PC-3 (cell line): ENCODE measurements at regions not wholly inside any gene's neighbourhood (a gene's known extent, or its start where the extent isn't known, plus 50 kb on each side); places are given as distances from the start of the nearest gene placed in this dataset.

Source experiments
- EZH2 ChIP-seq: fragments of 300-600 bp; sonication (generic); IDR thresholded peaks from one replicate; pipeline ENCODE4 v1.6.1; 2017; ENCODE audit warnings: antibody characterized with exemption, mild to moderate bottlenecking, low read length; ENCODE audit not compliant: unreplicated experiment
- TF ChIP-seq, protein P1 (sequence below): fragments of 300-600 bp; sonication (generic); conservative IDR thresholded peaks from 2 replicates; pipeline ENCODE4 v1.5.1; 2017; ENCODE audit warnings: antibody characterized with exemption, low read depth, mild to moderate bottlenecking, low read length

DNA sequence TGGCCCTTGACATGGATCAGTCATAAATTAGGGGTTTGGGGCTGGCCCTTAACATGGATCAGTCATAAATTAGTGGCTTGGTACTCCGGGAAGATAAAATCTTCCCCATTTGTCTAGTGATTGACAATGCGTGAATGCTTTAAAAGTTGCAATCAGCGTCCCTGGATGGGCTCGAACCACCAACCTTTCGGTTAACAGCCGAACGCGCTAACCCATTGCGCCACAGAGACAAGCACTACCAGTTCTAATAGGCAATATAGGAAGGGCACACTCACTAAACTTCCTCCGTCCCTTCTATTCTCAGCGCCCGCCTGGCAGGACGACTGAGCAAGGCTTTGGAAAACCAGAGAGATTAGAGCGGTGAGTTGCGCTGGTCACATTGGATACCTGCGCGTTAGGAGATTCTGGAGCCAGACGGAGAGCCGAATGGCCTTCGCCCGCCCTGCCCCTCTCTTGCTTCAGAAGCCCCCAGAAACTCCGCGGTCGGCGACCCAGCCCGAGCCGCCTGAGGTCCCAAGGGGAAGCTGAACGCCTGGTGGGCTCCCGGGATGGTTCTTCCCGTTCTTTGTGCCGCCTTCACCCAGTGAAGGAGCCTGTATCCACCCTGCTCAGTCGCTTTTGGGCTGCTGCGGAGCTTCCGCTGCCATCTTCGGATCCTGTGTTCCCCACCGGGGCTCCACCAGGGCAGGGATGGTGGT lies 235.9 kb downstream of the FAM72C start:
- TF ChIP-seq, protein P1, sequence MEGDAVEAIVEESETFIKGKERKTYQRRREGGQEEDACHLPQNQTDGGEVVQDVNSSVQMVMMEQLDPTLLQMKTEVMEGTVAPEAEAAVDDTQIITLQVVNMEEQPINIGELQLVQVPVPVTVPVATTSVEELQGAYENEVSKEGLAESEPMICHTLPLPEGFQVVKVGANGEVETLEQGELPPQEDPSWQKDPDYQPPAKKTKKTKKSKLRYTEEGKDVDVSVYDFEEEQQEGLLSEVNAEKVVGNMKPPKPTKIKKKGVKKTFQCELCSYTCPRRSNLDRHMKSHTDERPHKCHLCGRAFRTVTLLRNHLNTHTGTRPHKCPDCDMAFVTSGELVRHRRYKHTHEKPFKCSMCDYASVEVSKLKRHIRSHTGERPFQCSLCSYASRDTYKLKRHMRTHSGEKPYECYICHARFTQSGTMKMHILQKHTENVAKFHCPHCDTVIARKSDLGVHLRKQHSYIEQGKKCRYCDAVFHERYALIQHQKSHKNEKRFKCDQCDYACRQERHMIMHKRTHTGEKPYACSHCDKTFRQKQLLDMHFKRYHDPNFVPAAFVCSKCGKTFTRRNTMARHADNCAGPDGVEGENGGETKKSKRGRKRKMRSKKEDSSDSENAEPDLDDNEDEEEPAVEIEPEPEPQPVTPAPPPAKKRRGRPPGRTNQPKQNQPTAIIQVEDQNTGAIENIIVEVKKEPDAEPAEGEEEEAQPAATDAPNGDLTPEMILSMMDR = no peak
- TF ChIP-seq EZH2 = no peak
